ENCODE measurements at regions not wholly inside any gene's neighbourhood (a gene's known extent, or its start where the extent isn't known, plus 50 kb on each side); places are given as distances from the start of the nearest gene placed in this dataset.

DNA sequence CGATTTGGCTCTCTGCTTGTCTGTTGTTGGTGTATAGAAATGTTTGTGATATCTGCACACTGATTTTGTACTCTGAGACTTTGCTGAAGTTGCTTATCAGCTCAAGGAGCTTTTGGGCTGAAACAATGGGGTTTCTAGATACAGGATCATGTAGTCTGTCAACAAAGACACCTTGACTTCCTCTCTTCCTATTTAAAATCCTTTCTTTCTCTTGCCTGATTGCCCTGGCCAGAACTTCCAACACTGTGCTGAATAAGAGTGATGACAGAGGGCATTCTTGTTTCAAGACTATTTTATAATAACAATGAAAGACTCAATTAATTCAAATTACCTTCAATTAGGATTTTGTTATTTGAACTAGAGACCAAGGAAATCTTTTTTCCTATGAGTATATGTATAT is 692.5 kb downstream of the PRR16 start:
- TF ChIP-seq, protein P1, sequence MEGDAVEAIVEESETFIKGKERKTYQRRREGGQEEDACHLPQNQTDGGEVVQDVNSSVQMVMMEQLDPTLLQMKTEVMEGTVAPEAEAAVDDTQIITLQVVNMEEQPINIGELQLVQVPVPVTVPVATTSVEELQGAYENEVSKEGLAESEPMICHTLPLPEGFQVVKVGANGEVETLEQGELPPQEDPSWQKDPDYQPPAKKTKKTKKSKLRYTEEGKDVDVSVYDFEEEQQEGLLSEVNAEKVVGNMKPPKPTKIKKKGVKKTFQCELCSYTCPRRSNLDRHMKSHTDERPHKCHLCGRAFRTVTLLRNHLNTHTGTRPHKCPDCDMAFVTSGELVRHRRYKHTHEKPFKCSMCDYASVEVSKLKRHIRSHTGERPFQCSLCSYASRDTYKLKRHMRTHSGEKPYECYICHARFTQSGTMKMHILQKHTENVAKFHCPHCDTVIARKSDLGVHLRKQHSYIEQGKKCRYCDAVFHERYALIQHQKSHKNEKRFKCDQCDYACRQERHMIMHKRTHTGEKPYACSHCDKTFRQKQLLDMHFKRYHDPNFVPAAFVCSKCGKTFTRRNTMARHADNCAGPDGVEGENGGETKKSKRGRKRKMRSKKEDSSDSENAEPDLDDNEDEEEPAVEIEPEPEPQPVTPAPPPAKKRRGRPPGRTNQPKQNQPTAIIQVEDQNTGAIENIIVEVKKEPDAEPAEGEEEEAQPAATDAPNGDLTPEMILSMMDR (IDR thresholded peaks at IDR 0.05 in 2 of 3, conservative IDR thresholded peaks at IDR 0.05 in 1 of 3; ENCODE audit: borderline replicate concordance in 1 of 3, insufficient read depth in 1 of 3, low read depth in 2 of 3, low read length in 2 of 3) = no peak
- TF ChIP-seq EZH2phosphoT487 (IDR thresholded peaks at IDR 0.05; ENCODE audit: borderline replicate concordance) (no peak), POLR2A (IDR thresholded peaks at IDR 0.05; ENCODE audit: borderline replicate concordance, extremely low read depth, insufficient read depth, insufficient read length) (no peak), EGR1 (IDR thresholded peaks at IDR 0.05; ENCODE audit: low read depth) (no peak), SP1 (IDR thresholded peaks at IDR 0.05; ENCODE audit: low read depth) (no peak), EZH2 (IDR thresholded peaks at IDR 0.05) (no peak), ZFX (IDR thresholded peaks at IDR 0.05) (no peak), CEBPB (IDR thresholded peaks at IDR 0.05; ENCODE audit: low read depth) (no peak), SRF (IDR thresholded peaks at IDR 0.05; ENCODE audit: low read depth) (no peak), JUND (IDR thresholded peaks at IDR 0.05) (no peak), POLR2AphosphoS5 (IDR thresholded peaks at IDR 0.05; ENCODE audit: low read depth, low read length) (no peak)
- TF ChIP-seq, protein P2, sequence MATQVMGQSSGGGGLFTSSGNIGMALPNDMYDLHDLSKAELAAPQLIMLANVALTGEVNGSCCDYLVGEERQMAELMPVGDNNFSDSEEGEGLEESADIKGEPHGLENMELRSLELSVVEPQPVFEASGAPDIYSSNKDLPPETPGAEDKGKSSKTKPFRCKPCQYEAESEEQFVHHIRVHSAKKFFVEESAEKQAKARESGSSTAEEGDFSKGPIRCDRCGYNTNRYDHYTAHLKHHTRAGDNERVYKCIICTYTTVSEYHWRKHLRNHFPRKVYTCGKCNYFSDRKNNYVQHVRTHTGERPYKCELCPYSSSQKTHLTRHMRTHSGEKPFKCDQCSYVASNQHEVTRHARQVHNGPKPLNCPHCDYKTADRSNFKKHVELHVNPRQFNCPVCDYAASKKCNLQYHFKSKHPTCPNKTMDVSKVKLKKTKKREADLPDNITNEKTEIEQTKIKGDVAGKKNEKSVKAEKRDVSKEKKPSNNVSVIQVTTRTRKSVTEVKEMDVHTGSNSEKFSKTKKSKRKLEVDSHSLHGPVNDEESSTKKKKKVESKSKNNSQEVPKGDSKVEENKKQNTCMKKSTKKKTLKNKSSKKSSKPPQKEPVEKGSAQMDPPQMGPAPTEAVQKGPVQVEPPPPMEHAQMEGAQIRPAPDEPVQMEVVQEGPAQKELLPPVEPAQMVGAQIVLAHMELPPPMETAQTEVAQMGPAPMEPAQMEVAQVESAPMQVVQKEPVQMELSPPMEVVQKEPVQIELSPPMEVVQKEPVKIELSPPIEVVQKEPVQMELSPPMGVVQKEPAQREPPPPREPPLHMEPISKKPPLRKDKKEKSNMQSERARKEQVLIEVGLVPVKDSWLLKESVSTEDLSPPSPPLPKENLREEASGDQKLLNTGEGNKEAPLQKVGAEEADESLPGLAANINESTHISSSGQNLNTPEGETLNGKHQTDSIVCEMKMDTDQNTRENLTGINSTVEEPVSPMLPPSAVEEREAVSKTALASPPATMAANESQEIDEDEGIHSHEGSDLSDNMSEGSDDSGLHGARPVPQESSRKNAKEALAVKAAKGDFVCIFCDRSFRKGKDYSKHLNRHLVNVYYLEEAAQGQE (IDR thresholded peaks at IDR 0.05; ENCODE audit: low read depth) = no peak
- TF ChIP-seq, protein P3, sequence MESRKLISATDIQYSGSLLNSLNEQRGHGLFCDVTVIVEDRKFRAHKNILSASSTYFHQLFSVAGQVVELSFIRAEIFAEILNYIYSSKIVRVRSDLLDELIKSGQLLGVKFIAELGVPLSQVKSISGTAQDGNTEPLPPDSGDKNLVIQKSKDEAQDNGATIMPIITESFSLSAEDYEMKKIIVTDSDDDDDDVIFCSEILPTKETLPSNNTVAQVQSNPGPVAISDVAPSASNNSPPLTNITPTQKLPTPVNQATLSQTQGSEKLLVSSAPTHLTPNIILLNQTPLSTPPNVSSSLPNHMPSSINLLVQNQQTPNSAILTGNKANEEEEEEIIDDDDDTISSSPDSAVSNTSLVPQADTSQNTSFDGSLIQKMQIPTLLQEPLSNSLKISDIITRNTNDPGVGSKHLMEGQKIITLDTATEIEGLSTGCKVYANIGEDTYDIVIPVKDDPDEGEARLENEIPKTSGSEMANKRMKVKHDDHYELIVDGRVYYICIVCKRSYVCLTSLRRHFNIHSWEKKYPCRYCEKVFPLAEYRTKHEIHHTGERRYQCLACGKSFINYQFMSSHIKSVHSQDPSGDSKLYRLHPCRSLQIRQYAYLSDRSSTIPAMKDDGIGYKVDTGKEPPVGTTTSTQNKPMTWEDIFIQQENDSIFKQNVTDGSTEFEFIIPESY (IDR thresholded peaks at IDR 0.05; ENCODE audit: extremely low read depth, insufficient replicate concordance, low read length) = no peak

Measured in HCT116 (cell line).